Ishikawa (cell line): ENCODE measurements at regions not wholly inside any gene's neighbourhood (a gene's known extent, or its start where the extent isn't known, plus 50 kb on each side); places are given as distances from the start of the nearest gene placed in this dataset.

Source experiments
- CEBPB ChIP-seq: IDR thresholded peaks from 2 replicates; pipeline ENCODE4 v1.6.1; 2012
- EGR1 ChIP-seq: IDR thresholded peaks from 2 replicates; pipeline ENCODE4 v1.6.1; 2012
- EP300 ChIP-seq: IDR thresholded peaks from 2 replicates; pipeline ENCODE4 v1.6.1; 2012; ENCODE audit warnings: borderline replicate concordance
- FOXM1 ChIP-seq: IDR thresholded peaks from 2 replicates; pipeline ENCODE4 v1.6.1; 2012; ENCODE audit warnings: low read depth, borderline replicate concordance
- MAX ChIP-seq: IDR thresholded peaks from 2 replicates; pipeline ENCODE4 v1.6.1; 2012
- NFIC ChIP-seq: IDR thresholded peaks from 2 replicates; pipeline ENCODE4 v1.6.1; 2012
- RAD21 ChIP-seq: IDR thresholded peaks from 2 replicates; pipeline ENCODE4 v1.6.1; 2012; ENCODE audit warnings: low read depth
- REST ChIP-seq: IDR thresholded peaks from 2 replicates; pipeline ENCODE4 v1.6.1; 2012; ENCODE audit warnings: low read depth, mild to moderate bottlenecking
- TAF1 ChIP-seq: IDR thresholded peaks from 2 replicates; pipeline ENCODE4 v1.6.1; 2012; ENCODE audit warnings: low read depth, mild to moderate bottlenecking
- TCF12 ChIP-seq: IDR thresholded peaks from 2 replicates; pipeline ENCODE4 v1.6.1; 2012; ENCODE audit warnings: low read depth
- YY1 ChIP-seq: IDR thresholded peaks from 2 replicates; pipeline ENCODE4 v1.6.1; 2012; ENCODE audit warnings: low read depth
- ZBTB7A ChIP-seq: IDR thresholded peaks from 2 replicates; pipeline ENCODE4 v1.6.1; 2012; ENCODE audit warnings: low read depth
- TF ChIP-seq, protein P1 (sequence below): IDR thresholded peaks from 2 replicates; pipeline ENCODE4 v1.6.1; 2012

DNA sequence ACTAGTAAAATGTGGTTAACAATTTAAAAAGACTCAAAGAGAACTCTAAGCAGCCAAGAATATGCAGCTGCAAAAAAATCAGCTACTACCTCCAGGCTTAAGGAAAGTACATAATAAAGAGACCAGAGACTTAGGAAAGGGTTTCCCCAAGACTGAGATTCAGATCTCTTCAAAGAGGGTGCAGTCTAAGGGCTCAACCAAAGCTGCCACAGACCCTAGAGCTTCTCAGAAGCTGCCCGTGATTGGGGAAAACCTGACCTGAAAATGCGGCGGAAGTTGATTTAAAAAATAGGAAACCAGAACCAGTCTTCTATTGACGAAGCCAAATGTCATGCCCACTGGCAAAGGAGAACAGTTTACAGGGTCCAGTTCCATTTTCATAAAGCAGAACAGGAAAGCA is 516.8 kb upstream of the MARCKS start:
- TF ChIP-seq RAD21 (no peak), YY1 (no peak), MAX (no peak), EP300 (no peak), TCF12 (no peak), REST (no peak), EGR1 (no peak), FOXM1 (no peak), TAF1 (no peak), CEBPB (no peak), NFIC (no peak), ZBTB7A (no peak)
- TF ChIP-seq, protein P1, sequence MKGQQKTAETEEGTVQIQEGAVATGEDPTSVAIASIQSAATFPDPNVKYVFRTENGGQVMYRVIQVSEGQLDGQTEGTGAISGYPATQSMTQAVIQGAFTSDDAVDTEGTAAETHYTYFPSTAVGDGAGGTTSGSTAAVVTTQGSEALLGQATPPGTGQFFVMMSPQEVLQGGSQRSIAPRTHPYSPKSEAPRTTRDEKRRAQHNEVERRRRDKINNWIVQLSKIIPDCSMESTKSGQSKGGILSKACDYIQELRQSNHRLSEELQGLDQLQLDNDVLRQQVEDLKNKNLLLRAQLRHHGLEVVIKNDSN = no peak
